ENCODE measurements at regions not wholly inside any gene's neighbourhood (a gene's known extent, or its start where the extent isn't known, plus 50 kb on each side); places are given as distances from the start of the nearest gene placed in this dataset.
"Not testable (repeated sequence)": the region's sequence is repeated elsewhere in the genome, so short reads cannot be mapped to it uniquely, and the experiment has no call there.

DNA sequence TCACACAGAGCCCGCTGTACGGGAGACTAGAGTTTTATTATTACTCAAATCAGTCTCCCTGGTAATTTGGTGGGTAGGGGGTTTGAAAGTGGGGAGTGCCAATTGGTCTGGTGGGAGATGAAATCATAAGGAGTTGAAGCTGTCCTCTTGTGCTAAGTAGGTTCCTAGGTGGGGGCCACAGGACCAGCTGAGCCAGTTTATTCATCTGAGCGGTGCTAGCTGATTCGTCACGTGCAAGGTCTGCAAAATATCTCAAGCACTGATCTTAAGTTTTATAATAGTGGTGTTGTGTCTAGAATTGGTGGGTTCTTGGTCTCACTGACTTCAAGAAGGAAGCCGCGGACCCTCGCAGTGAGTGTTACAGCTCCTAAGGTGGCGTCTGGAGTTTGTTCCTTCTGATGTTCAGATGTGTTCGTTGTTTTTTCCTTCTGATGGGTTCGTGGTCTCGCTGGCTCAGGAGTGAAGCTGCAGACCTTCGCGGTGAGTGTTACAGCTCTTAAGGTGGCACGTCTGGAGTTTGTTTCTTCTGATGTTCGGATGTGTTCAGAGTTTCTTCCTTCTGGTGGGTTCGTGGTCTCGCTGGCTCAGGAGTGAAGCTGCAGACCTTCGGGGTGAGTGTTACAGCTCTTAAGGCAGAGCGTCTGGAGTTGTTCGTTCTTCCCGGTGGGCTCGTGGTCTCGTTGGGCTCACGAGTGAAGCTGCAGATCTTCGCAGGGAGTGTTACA, 158.5 kb upstream of the GNAI1 start:
- WGBS, 10 experiments = 80 to 100% (median 90%) methylated on average over 2 to 14 of the region's 26 CpGs; no CpG with 5 or more reads in 4 of the 10 experiments
- ATAC-seq (replicated peaks in 6 of 8); H3K4me1 ChIP-seq (replicated peaks in 1 of 2); in situ Hi-C loops (cut with MboI; ENCODE audit: low pct_unique_long_range_greater_than_20kb in 2 of 9, low sequenced_read_pairs in 9 of 9, unreplicated experiment in 9 of 9); H3K27ac ChIP-seq; H3K4me3 ChIP-seq: not testable (repeated sequence)

DNA sequence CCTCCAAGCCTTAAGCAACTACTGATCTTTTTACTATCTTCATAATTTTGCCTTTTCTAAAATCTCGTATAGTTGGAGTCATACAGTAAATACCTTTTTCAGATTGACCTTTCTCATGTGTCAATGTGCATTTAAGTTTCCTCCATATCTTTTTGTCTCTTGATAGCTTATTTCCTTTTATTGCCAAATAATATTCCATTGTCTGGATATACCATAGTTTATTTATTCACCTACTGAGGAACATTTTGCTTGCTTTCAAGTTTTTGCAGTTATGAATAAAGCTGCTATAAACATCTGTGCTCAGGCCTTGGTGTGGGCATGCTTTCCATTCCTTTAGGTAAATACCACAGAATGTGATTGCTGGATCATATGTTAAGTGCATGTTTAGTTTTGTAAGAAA, 161.2 kb upstream of the GNAI1 start:
- 0 to 100% (median 89%) methylated on average over 1 of the region's 1 CpG; no CpG with 5 or more reads in 2 of the 10 experiments for WGBS, 10 experiments
- H3K27ac ChIP-seq = no peak overlapping the region
- in situ Hi-C loops (cut with MboI; ENCODE audit: low pct_unique_long_range_greater_than_20kb in 2 of 9, low sequenced_read_pairs in 9 of 9, unreplicated experiment in 9 of 9) = no loop called here
- no peak for ATAC-seq (replicated peaks in 6 of 8)
- no peaks in the 10 kb centered on the region for H3K4me1 ChIP-seq (replicated peaks in 1 of 2)
- no peak overlapping the region for H3K4me3 ChIP-seq

- Histone ChIP-seq H3K4me3 (no peak overlapping the region), H3K27ac (no peak overlapping the region), H3K4me1 (replicated peaks in 1 of 2) (no peaks in the 10 kb centered on the region)
- in situ Hi-C loops (cut with MboI; ENCODE audit: low pct_unique_long_range_greater_than_20kb in 2 of 9, low sequenced_read_pairs in 9 of 9, unreplicated experiment in 9 of 9) = no loop called here
- ATAC-seq (replicated peaks in 6 of 8) = no peak
- 30 to 100% (median 93%) methylated on average over 1 to 3 of the region's 3 CpGs; no CpG with 5 or more reads in 1 of the 10 experiments for WGBS, 10 experiments
These were observed 163.6 kb upstream of the GNAI1 start for GRCh38 chr7:79971058-79971457.

DNA sequence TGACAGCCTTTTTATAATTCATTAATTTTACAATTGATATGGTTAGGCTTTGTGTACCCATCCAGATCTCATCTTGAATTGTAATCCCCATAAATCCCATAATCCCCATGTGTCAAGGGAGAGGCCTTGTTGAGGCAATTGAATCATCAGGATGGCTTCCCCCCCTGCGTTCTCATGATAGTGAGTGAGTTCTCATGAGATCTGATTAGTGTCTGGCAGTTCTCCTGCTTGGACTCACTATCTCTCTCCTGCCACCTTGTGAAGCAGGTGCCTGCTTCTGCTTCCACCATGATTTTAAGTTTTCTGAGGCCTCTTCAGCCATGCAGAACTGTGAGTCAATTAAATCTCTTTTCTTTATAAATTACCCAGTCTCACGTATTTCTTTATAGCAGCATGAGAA, 165.7 kb upstream of the GNAI1 start:
- Histone ChIP-seq H3K4me1 (replicated peaks in 1 of 2) (no peaks in the 10 kb centered on the region), H3K4me3 (no peak overlapping the region), H3K27ac (no peak overlapping the region)
- ATAC-seq (replicated peaks in 6 of 8) = no peak
- in situ Hi-C loops (cut with MboI; ENCODE audit: low pct_unique_long_range_greater_than_20kb in 2 of 9, low sequenced_read_pairs in 9 of 9, unreplicated experiment in 9 of 9) = no loop called here
- 45 to 100% (median 93%) methylated on average over 1 to 2 of the region's 2 CpGs; no CpG with 5 or more reads in 1 of the 10 experiments for WGBS, 10 experiments

GRCh38 chr7:79968077-79968648, 166.5 kb upstream of the GNAI1 start:
- in situ Hi-C loops (cut with MboI; ENCODE audit: low pct_unique_long_range_greater_than_20kb in 2 of 9, low sequenced_read_pairs in 9 of 9, unreplicated experiment in 9 of 9) = no loop called here
- Histone ChIP-seq H3K4me1 (replicated peaks in 1 of 2) (no peaks in the 10 kb centered on the region), H3K27ac (no peak overlapping the region), H3K4me3 (no peak overlapping the region)
- ATAC-seq (replicated peaks in 6 of 8) = peak in 5 of 8 experiments; percentile 13 to 82 (median 73)
- 42 to 100% (median 87%) methylated on average over 1 to 3 of the region's 4 CpGs; no CpG with 5 or more reads in 2 of the 10 experiments for WGBS, 10 experiments

DNA sequence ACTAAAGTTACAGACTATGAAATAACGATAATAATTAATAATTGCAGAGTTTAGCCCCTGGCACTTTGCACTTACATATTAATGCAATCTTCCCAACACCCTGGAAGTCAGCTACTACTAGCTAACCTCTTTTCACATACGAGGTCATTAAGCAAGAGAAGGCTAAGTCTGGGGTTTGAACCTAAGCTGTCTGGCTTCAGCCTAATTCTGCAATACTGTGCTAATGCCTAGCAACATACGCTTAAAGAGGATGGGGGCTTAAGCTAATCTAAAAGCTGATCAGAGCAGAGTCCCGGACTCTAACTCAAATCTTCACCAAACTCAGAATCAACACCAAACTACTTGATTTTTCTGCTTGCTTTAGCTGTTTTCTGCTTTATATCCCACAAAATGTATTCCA, 168.7 kb upstream of the GNAI1 start:
- no peak for ATAC-seq (replicated peaks in 6 of 8)
- no peak overlapping the region for H3K4me3 ChIP-seq
- no peaks in the 10 kb centered on the region for H3K4me1 ChIP-seq (replicated peaks in 1 of 2)
- 0 to 100% (median 83%) methylated on average over 2 to 4 of the region's 4 CpGs; no CpG with 5 or more reads in 1 of the 10 experiments for WGBS, 10 experiments
- H3K27ac ChIP-seq = no peak overlapping the region
- in situ Hi-C loops (cut with MboI; ENCODE audit: low pct_unique_long_range_greater_than_20kb in 2 of 9, low sequenced_read_pairs in 9 of 9, unreplicated experiment in 9 of 9) = no loop called here

DNA sequence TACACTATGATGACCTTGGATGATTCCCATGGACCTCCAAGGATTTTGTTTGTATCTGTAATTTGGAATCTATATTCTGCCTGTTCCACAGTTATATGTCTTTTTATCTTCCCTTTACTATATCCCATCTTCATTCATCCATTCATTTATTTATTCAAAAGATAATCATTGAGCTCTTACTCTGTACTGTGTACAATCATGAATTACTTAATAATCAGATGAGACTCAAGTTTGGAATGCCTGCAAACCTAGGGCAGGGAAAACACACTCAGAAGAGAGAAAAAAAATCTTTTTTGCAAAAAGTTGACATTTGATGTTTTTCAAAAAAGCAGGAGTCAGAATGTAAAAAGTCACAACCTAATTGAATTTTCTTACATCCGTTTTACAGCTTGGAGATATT, 170.2 kb upstream of the GNAI1 start:
- Histone ChIP-seq H3K4me1 (replicated peaks in 1 of 2) (no peaks in the 10 kb centered on the region), H3K4me3 (no peak overlapping the region), H3K27ac (no peak overlapping the region)
- 0 to 100% (median 67%) methylated on average over 1 of the region's 1 CpG; no CpG with 5 or more reads in 2 of the 10 experiments for WGBS, 10 experiments
- ATAC-seq (replicated peaks in 6 of 8) = no peak
- in situ Hi-C loops (cut with MboI; ENCODE audit: low pct_unique_long_range_greater_than_20kb in 2 of 9, low sequenced_read_pairs in 9 of 9, unreplicated experiment in 9 of 9) = no loop called here

DNA sequence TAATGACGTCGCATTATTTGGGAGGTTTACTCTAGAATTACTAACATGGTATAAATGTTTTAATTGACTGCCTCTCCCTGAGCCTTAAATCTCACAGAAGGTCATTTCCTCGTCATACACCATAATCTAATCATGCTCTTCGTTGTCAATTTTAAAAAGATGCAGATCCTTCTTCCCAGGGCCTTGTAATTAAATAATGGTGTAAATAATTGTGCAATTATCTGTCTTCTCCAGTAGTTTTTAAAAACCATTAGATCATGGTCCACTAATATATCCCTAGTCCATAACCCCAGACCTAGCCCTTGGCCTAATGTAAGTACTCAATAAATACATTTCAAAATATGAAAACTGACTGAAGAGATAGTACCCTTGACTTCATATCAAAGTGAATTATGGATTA, 181.5 kb upstream of the GNAI1 start:
- no peak overlapping the region for H3K27ac ChIP-seq
- in situ Hi-C loops (cut with MboI; ENCODE audit: low pct_unique_long_range_greater_than_20kb in 2 of 9, low sequenced_read_pairs in 9 of 9, unreplicated experiment in 9 of 9) = no loop called here

DNA sequence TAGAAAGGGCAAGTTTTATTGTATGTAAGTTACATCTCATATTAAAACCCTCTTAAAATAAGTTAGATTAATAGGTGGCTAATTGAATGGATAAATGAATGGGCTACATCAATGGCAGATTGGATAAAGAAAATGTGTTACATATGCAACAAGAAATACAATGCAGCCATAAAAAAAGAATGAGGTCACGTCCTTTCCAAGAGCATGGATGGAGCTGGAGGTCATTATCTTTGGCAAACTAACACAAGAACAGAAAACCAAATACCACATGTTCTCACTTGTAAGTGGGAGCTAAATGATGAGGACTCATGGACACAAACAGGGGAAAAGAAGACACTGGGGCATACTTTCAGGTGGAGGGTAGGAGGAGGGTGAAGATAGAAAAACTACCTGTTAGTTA, 182.2 kb upstream of the GNAI1 start:
- in situ Hi-C loops (cut with MboI; ENCODE audit: low pct_unique_long_range_greater_than_20kb in 2 of 9, low sequenced_read_pairs in 9 of 9, unreplicated experiment in 9 of 9) = no loop called here
- 0 to 92% (median 71%) methylated on average over 1 of the region's 1 CpG; no CpG with 5 or more reads in 2 of the 10 experiments for WGBS, 10 experiments
- no peak overlapping the region for H3K4me3 ChIP-seq

More for the DNA sequence above, 181.5 kb upstream of the GNAI1 start:
- H3K4me3 ChIP-seq = no peak overlapping the region
- no peaks in the 10 kb centered on the region for H3K4me1 ChIP-seq (replicated peaks in 1 of 2)
- ATAC-seq (replicated peaks in 6 of 8) = peak in 1 of 8 experiments; percentile 14
- 42 to 100% (median 77%) methylated on average over 1 to 4 of the region's 4 CpGs for WGBS, 10 experiments

GRCh38 chr7:79951415-79951814, 183.2 kb upstream of the GNAI1 start:
- in situ Hi-C loops (cut with MboI; ENCODE audit: low pct_unique_long_range_greater_than_20kb in 2 of 9, low sequenced_read_pairs in 9 of 9, unreplicated experiment in 9 of 9) = no loop called here
- no peaks in the 10 kb centered on the region for H3K4me1 ChIP-seq (replicated peaks in 1 of 2)
- no peak overlapping the region for H3K4me3 ChIP-seq
- no peak for ATAC-seq (replicated peaks in 6 of 8)
- WGBS, 10 experiments = 23 to 100% (median 100%) methylated on average over 1 to 2 of the region's 2 CpGs
- no peak overlapping the region for H3K27ac ChIP-seq

More for the DNA sequence above, 182.2 kb upstream of the GNAI1 start:
- Histone ChIP-seq H3K27ac (no peak overlapping the region), H3K4me1 (replicated peaks in 1 of 2) (no peaks in the 10 kb centered on the region)
- no peak for ATAC-seq (replicated peaks in 6 of 8)

DNA sequence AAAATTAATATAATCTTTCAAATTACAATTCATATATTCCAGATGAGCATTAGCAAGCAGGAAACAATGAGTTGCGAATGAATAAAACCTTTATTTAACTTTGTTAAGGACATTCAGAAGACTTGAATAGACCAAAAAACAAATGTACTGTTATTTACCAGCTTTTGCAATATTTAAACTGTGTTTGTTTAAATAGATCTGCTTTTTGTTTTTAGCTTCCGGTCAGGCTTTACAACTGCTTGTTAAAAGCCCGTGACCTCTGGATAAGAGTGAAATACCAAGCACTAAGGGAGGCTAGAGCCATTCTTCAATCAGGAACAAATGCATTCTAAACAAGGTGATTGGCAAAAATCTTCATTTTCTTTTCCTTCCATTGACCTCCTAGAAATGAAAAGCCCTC, 184.9 kb upstream of the GNAI1 start:
- no peak overlapping the region for H3K4me3 ChIP-seq
- in situ Hi-C loops (cut with MboI; ENCODE audit: low pct_unique_long_range_greater_than_20kb in 2 of 9, low sequenced_read_pairs in 9 of 9, unreplicated experiment in 9 of 9) = no loop called here
- H3K4me1 ChIP-seq (replicated peaks in 1 of 2) = no peaks in the 10 kb centered on the region
- ATAC-seq (replicated peaks in 6 of 8) = no peak
- H3K27ac ChIP-seq = no peak overlapping the region
- 28 to 98% (median 90%) methylated on average over 2 to 3 of the region's 3 CpGs; no CpG with 5 or more reads in 1 of the 10 experiments for WGBS, 10 experiments

GRCh38 chr7:79936281-79936983, 198.2 kb upstream of the GNAI1 start:
- no peak overlapping the region for H3K27ac ChIP-seq
- 0 to 86% (median 69%) methylated on average over 1 to 3 of the region's 3 CpGs for WGBS, 10 experiments
- ATAC-seq (replicated peaks in 6 of 8) = no peak
- no peaks in the 10 kb centered on the region for H3K4me1 ChIP-seq (replicated peaks in 1 of 2)
- in situ Hi-C loops (cut with MboI; ENCODE audit: low pct_unique_long_range_greater_than_20kb in 2 of 9, low sequenced_read_pairs in 9 of 9, unreplicated experiment in 9 of 9) = no loop called here
- H3K4me3 ChIP-seq = no peak overlapping the region

GRCh38 chr7:79934727-79935126, 199.9 kb upstream of the GNAI1 start:
- no peak for ATAC-seq (replicated peaks in 6 of 8)
- no peaks in the 10 kb centered on the region for H3K4me1 ChIP-seq (replicated peaks in 1 of 2)
- in situ Hi-C loops (cut with MboI; ENCODE audit: low pct_unique_long_range_greater_than_20kb in 2 of 9, low sequenced_read_pairs in 9 of 9, unreplicated experiment in 9 of 9) = no loop called here
- 58 to 100% (median 84%) methylated on average over 2 to 7 of the region's 9 CpGs; no CpG with 5 or more reads in 3 of the 10 experiments for WGBS, 10 experiments
- no peak overlapping the region for H3K4me3 ChIP-seq
- no peak overlapping the region for H3K27ac ChIP-seq

All from motor neuron (in vitro differentiated cells).